HUES48 (cell line): ENCODE measurements at regions not wholly inside any gene's neighbourhood (a gene's known extent, or its start where the extent isn't known, plus 50 kb on each side); places are given as distances from the start of the nearest gene placed in this dataset.

Source experiments
- H3K27ac ChIP-seq: one replicate; pipeline ENCODE4 v1.7.0; 2013; ENCODE audit warnings: low read depth, low read length, inconsistent platforms
- H3K27me3 ChIP-seq: 2 replicates; pipeline ENCODE4 v1.6.1; 2013; ENCODE audit warnings: mild to moderate bottlenecking, low read length; ENCODE audit not compliant: control insufficient read depth, insufficient read depth
- H3K36me3 ChIP-seq: 2 replicates; pipeline ENCODE4 v1.6.1; 2013; ENCODE audit warnings: low read length; ENCODE audit not compliant: control insufficient read depth, insufficient read depth
- H3K4me1 ChIP-seq: 2 replicates; pipeline ENCODE4 v1.6.1; 2013; ENCODE audit warnings: mild to moderate bottlenecking, low read length; ENCODE audit not compliant: control insufficient read depth, insufficient read depth
- H3K4me3 ChIP-seq: 2 replicates; pipeline ENCODE4 v1.5.1; 2013; ENCODE audit warnings: mild to moderate bottlenecking, low read depth, low read length
- H3K9ac ChIP-seq: 2 replicates; pipeline ENCODE4 v1.6.1; 2013; ENCODE audit warnings: mild to moderate bottlenecking, low read depth, low read length, moderate library complexity
- H3K9me3 ChIP-seq: 2 replicates; pipeline ENCODE4 v1.6.1; 2013; ENCODE audit warnings: low read length; ENCODE audit not compliant: control insufficient read depth, insufficient read depth

DNA sequence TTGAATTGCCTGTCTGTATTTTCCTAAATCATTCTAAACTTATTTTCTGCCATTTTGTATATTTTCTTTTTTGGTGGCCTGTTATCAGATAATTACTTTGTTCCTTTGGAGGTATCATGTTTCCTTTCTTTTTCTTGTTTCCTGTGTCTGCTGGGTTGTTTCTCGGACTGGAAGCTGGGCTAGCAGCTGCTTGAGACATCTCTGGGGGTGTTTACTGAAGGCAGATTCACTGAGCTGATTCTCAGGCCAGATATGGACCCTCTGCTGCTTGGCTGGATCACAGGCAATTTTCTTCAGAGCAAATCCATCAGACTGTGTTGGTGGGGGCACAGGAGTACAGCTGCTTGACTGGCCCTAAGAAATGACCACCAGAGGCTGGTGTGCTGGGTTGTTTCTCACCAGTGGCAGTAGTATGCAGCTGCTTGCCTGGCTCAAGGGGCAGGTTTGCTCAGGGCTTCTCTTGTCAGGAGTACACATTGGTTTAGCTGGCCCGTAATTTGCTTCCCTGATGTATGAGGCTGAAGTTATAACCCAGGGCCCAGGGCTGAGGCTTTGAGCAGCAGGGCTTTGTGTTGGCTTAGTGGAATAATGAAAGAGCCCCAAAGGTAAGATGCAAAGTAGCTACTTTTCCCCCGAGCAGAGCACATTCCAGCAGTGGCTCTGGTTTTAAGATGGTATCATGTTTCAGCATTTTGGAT, 680.6 kb downstream of the TECRL start:
- Histone ChIP-seq H3K27ac (peak overlapping the region; percentile 14), H3K4me3 (no peak overlapping the region), H3K27me3 (no peaks in the 10 kb centered on the region), H3K9ac (no peak overlapping the region), H3K36me3 (no peaks in the 10 kb centered on the region), H3K9me3 (no peaks in the 10 kb centered on the region), H3K4me1 (peaks cover 11% of the 10 kb centered on the region)

- H3K4me3 ChIP-seq: no peak overlapping the region
- no peaks in the 10 kb centered on the region for H3K36me3 ChIP-seq
- no peaks in the 10 kb centered on the region for H3K27me3 ChIP-seq
- no peak overlapping the region for H3K27ac ChIP-seq
- H3K9ac ChIP-seq: no peak overlapping the region
- no peaks in the 10 kb centered on the region for H3K9me3 ChIP-seq
- no peaks in the 10 kb centered on the region for H3K4me1 ChIP-seq
Measured at GRCh38 chr4:63717384-63717783, 691.9 kb downstream of the TECRL start.

DNA sequence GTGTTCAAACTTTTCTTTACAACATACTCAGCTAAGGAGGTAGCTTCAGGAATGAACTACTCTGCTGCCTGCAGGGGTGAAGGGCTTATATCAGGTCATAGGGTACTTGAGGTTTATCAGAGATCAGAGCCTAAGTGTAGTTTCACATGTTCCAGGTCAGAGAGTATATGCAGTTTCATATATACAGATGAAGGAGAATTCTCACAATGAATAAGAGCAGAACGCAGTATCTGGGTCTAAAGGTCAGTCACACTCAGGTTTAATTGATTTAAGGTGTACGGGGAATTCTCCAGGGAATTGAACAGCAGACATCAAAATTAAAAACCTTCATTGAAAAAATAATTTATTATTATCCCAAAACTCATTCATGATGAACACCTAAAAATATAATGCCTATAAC, 700.6 kb downstream of the TECRL start:
- Histone ChIP-seq H3K27ac (no peak overlapping the region), H3K4me1 (no peaks in the 10 kb centered on the region; the same call in 1 of the 2 replicates), H3K27me3 (no peaks in the 10 kb centered on the region), H3K9me3 (no peaks in the 10 kb centered on the region), H3K36me3 (no peaks in the 10 kb centered on the region), H3K9ac (no peak overlapping the region), H3K4me3 (no peak overlapping the region)

DNA sequence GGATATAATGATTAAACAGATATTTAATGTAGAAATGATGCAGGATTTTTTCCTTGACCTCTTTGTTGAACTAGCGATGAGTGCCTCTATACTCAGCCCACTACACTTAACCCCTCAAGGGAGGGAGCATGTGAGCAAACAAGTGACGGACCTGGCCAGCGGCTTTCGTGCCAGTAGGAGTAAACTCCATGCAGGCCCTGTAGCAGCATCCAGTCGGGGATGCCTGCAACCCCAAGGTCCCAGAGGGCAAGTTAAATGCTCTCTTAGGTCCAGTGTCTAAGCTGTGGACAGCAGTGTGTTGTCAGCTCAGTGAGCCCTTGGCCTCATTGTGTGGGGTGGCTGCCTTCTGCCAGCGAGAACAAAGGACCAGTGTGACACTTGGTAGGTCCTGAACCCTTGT, 708.7 kb downstream of the TECRL start:
- no peak overlapping the region for H3K27ac ChIP-seq
- H3K4me3 ChIP-seq: no peak overlapping the region
- peaks cover 4% of the 10 kb centered on the region; the same call in 1 of the 2 replicates for H3K4me1 ChIP-seq
- H3K9me3 ChIP-seq: no peaks in the 10 kb centered on the region
- no peak overlapping the region for H3K9ac ChIP-seq
- no peaks in the 10 kb centered on the region for H3K36me3 ChIP-seq
- H3K27me3 ChIP-seq: no peaks in the 10 kb centered on the region

DNA sequence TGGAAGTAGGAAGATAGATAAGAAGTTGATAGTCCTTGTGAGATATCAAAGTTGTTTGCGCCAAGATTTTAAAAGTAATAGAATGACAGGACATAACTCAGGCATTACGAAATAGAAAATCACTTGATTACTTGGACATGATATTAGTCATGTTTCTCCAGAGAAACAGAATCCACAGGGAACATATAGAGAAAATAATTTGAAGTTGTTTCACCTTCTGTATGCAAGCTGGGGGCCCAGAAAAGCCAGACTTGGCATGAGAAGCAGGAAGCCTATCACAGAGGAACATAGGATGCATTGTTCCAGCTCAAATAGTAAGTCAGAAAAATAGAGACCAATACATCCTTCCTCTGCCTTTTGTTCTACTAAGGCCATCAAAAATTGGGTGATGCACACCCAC, 715.9 kb downstream of the TECRL start:
- H3K4me1 ChIP-seq: peaks cover 4% of the 10 kb centered on the region; the same call in 1 of the 2 replicates
- H3K9ac ChIP-seq: no peak overlapping the region
- H3K27ac ChIP-seq: no peak overlapping the region
- peaks cover 11% of the 10 kb centered on the region; the same call in 1 of the 2 replicates for H3K9me3 ChIP-seq
- no peaks in the 10 kb centered on the region for H3K36me3 ChIP-seq
- no peaks in the 10 kb centered on the region for H3K27me3 ChIP-seq
- H3K4me3 ChIP-seq: no peak overlapping the region

DNA sequence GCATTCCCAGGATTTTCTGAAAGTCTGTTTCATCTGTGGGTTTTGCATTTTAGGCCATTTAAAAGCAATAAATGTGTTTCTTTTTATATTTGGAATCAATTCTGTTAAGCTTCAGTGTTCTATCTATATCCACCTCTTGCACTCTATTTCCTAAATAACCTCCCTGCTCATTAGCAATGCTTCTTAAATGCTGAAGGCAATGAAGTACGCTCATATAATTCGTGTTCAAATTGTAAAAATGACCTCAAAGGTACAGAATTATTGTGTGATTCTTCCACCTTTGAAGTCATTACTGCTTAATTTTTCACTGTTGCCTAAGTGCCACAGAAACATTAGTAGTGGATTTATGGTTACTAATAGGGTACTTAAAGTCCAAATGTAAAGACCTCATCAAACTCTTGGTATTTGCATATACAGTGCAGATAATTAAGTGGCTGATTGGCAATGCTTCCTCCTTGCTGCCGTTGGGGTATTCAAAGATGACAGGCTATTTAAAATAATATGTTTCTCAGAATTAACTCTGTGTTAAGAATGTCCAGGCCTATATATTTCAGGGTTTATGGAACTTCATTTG, 730.8 kb downstream of the TECRL start:
- no peak overlapping the region for H3K9ac ChIP-seq
- H3K4me1 ChIP-seq: no peaks in the 10 kb centered on the region
- H3K36me3 ChIP-seq: no peaks in the 10 kb centered on the region
- no peaks in the 10 kb centered on the region for H3K27me3 ChIP-seq
- H3K9me3 ChIP-seq: no peaks in the 10 kb centered on the region
- no peak overlapping the region for H3K27ac ChIP-seq
- no peak overlapping the region for H3K4me3 ChIP-seq

GRCh38 chr4:63670735-63671134, 738.5 kb downstream of the TECRL start:
- H3K9me3 ChIP-seq: no peaks in the 10 kb centered on the region
- H3K36me3 ChIP-seq: no peaks in the 10 kb centered on the region
- no peak overlapping the region for H3K9ac ChIP-seq
- H3K27me3 ChIP-seq: no peaks in the 10 kb centered on the region
- no peak overlapping the region for H3K27ac ChIP-seq
- H3K4me1 ChIP-seq: no peaks in the 10 kb centered on the region
- H3K4me3 ChIP-seq: no peak overlapping the region

DNA sequence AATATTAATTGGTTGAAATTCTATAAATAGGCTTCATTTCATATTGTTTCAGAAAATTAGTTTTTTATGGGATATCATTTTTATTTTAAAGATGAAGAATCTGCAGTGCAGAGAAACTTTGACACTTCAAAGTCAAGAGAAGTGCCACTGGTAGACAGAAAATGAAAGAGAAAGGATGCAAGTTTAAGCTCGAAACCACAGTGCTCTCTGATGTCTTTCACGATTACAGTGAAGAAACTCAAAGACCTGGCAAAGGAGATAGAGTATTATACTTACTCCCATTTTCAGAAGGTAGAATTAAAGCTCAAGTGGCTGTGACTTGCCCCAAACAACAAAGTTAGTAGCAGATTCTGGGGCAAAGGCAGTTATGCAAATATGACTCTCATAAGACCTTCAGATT, 745.4 kb downstream of the TECRL start:
- H3K4me1 ChIP-seq: no peaks in the 10 kb centered on the region
- no peak overlapping the region for H3K9ac ChIP-seq
- H3K27ac ChIP-seq: no peak overlapping the region
- no peak overlapping the region for H3K4me3 ChIP-seq
- H3K9me3 ChIP-seq: no peaks in the 10 kb centered on the region
- H3K36me3 ChIP-seq: no peaks in the 10 kb centered on the region
- H3K27me3 ChIP-seq: no peaks in the 10 kb centered on the region

DNA sequence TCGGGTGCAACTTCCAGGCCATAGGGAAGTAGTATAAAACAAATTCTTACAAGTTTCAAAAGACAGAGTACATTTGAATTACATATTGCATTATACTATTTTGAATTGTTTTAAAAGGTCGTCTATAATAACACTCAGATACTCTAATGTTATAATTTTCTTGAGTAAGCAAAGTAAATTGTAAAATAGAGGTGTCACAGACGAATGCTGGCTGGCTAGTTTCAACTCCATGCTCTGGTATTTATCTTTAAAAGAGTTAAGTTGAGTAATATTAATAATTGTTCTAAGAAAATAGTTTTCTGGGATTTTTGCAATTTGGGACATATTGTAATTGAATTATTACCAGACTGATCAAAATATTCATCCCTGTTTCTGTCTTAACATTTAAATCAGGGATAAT, 764.9 kb downstream of the TECRL start:
- Histone ChIP-seq H3K4me3 (no peak overlapping the region), H3K27ac (no peak overlapping the region), H3K9ac (no peak overlapping the region), H3K9me3 (no peaks in the 10 kb centered on the region), H3K36me3 (no peaks in the 10 kb centered on the region), H3K4me1 (no peaks in the 10 kb centered on the region), H3K27me3 (no peaks in the 10 kb centered on the region)

DNA sequence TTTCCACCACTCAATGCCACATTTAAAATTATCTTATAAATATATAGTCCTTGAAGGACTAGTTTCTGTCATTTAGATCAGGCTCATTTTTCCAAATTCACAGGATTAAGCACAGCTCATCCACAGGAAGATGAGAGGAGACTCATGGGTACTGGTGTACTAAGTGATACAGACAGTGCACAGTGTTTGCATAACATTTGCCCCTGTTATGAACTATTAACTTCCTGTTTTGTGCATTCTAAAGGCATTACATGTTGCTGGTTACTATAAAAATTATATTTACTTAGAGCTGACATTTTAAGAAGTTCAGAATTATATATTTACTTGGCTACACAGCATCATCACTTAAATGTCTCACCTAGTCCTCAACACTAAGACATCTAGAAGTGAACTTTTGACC, 772.0 kb downstream of the TECRL start:
- Histone ChIP-seq H3K27me3 (no peaks in the 10 kb centered on the region), H3K9ac (no peak overlapping the region), H3K4me3 (no peak overlapping the region), H3K36me3 (no peaks in the 10 kb centered on the region), H3K4me1 (no peaks in the 10 kb centered on the region), H3K9me3 (no peaks in the 10 kb centered on the region), H3K27ac (no peak overlapping the region)

DNA sequence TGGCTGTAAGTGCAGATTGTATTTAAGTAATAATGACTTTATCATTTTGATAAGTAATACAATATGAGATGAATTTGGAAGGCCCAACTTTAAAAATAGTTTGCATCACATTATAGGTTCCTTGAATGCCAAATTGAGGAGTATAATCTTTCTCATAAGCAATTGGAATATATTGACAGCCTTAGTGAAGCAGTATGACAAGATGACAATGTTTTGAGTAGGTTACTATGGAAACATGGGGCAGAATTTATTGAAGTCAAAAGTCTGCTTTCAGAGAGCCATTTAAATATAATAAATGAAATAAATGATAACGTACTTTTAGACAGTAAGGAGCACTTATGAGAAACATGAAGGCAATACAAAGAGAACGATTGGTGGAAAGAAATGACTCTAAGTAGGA, 776.4 kb downstream of the TECRL start:
- H3K36me3 ChIP-seq: no peaks in the 10 kb centered on the region
- H3K4me3 ChIP-seq: no peak overlapping the region
- H3K9ac ChIP-seq: no peak overlapping the region
- H3K27ac ChIP-seq: no peak overlapping the region
- no peaks in the 10 kb centered on the region for H3K9me3 ChIP-seq
- H3K27me3 ChIP-seq: no peaks in the 10 kb centered on the region
- H3K4me1 ChIP-seq: no peaks in the 10 kb centered on the region
